ENCODE measurements at regions not wholly inside any gene's neighbourhood (a gene's known extent, or its start where the extent isn't known, plus 50 kb on each side); places are given as distances from the start of the nearest gene placed in this dataset.

DNA sequence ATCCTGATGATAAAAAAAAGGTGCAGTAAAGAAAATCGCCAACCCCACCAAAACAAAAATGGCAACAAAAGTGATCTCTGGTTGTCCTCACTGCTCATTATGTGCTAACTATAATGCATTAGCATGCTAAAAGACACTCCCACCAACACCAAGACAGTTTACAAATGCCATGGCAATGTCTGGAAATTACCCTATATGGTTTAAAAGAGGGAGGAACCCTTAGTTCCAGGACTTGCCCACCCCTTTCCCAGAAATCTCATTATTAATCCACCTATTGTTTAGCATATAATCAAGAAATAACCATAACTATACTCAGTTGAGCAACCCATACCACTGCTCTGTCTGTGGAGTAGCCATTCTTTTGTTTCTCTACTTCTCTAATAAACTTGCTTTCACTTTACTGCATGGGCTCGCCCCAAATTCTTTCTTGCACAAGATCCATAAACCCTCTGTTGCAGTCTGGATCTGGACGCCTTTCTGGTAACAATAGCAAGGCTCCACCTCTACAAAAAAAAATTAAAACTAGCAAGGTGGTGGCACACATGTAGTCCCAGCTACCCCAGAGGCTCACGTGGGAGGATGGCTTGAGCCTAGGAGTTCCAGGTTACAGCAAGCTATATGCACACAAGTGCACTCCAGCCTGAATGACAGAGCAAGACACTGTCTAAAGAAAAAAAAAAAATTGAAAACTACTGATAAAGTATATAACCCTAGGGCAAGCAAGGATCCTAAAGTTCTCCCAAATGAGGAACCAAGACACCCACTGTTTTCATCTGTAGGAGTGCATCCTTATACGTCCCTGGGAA, 278.8 kb upstream of the JARID2 start:
- TF ChIP-seq, protein P1, sequence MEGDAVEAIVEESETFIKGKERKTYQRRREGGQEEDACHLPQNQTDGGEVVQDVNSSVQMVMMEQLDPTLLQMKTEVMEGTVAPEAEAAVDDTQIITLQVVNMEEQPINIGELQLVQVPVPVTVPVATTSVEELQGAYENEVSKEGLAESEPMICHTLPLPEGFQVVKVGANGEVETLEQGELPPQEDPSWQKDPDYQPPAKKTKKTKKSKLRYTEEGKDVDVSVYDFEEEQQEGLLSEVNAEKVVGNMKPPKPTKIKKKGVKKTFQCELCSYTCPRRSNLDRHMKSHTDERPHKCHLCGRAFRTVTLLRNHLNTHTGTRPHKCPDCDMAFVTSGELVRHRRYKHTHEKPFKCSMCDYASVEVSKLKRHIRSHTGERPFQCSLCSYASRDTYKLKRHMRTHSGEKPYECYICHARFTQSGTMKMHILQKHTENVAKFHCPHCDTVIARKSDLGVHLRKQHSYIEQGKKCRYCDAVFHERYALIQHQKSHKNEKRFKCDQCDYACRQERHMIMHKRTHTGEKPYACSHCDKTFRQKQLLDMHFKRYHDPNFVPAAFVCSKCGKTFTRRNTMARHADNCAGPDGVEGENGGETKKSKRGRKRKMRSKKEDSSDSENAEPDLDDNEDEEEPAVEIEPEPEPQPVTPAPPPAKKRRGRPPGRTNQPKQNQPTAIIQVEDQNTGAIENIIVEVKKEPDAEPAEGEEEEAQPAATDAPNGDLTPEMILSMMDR (IDR thresholded peaks at IDR 0.05 in 2 of 3, conservative IDR thresholded peaks at IDR 0.05 in 1 of 3; ENCODE audit: borderline replicate concordance in 1 of 3, insufficient read depth in 1 of 3, low read depth in 2 of 3, low read length in 2 of 3) = no peak
- TF ChIP-seq EGR1 (IDR thresholded peaks at IDR 0.05; ENCODE audit: low read depth) = no peak

All from HCT116 (cell line).